H1 (cell line): ENCODE measurements at regions not wholly inside any gene's neighbourhood (a gene's known extent, or its start where the extent isn't known, plus 50 kb on each side); places are given as distances from the start of the nearest gene placed in this dataset.

Experiments
- CTCF ChIA-PET: fragments of 300-600 bp; sonication (Branson Sonifier 250); formaldehyde crosslinking; loops from one replicate; lab custom pipeline; 2021; ENCODE audit not compliant: partially characterized antibody; lab: Charles Lee
- POLR2A ChIA-PET: fragments of 300-600 bp; sonication (Branson Sonifier 250); formaldehyde crosslinking; loops from one replicate; lab custom pipeline; 2021; ENCODE audit warnings: inconsistent platforms; ENCODE audit not compliant: partially characterized antibody; lab: Charles Lee
- DNase-seq, 2 experiments: peaks; one replicate each; pipeline versions ENCODE4 v3.0.0 to v3.0.0-alpha.2; 2010 to 2022; ENCODE audit warnings: low spot score in 2 of 2, low read depth in 1 of 2, mixed read lengths in 1 of 2
- FAIRE-seq: peaks from 2 replicates; lab custom pipeline; 2011; peaks lifted over from hg19 to GRCh38; lab: Jason Lieb, UNC
- H2AFZ ChIP-seq: 2 replicates; pipeline ENCODE4 v1.8.1; 2012; ENCODE audit warnings: low read length, inconsistent platforms
- H2AK5ac ChIP-seq: 2 replicates; pipeline ENCODE4 v1.6.1; 2013; ENCODE audit warnings: low read depth, low read length
- H2BK120ac ChIP-seq: replicated peaks from 2 replicates; pipeline ENCODE3; 2013; ENCODE audit warnings: low read depth, low read length, inconsistent platforms
- H2BK12ac ChIP-seq: 2 replicates; pipeline ENCODE4 v1.6.1; 2013; ENCODE audit warnings: low read depth, low read length
- H2BK15ac ChIP-seq: 2 replicates; pipeline ENCODE4 v1.6.1; 2013; ENCODE audit warnings: low read length
- H2BK20ac ChIP-seq: 2 replicates; pipeline ENCODE4 v1.6.1; 2013; ENCODE audit warnings: low read length
- H2BK5ac ChIP-seq: 2 replicates; pipeline ENCODE4 v1.6.1; 2013; ENCODE audit warnings: low read depth, low read length
- H3K14ac ChIP-seq: 2 replicates; pipeline ENCODE4 v1.6.1; 2013; ENCODE audit warnings: inconsistent platforms; ENCODE audit not compliant: insufficient read length
- H3K18ac ChIP-seq: 2 replicates; pipeline ENCODE4 v1.6.1; 2013; ENCODE audit warnings: low read length; ENCODE audit errors: extremely low read depth
- H3K23ac ChIP-seq: 2 replicates; pipeline ENCODE4 v1.6.1; 2013; ENCODE audit warnings: inconsistent platforms; ENCODE audit not compliant: insufficient read length
- H3K23me2 ChIP-seq: 2 replicates; pipeline ENCODE4 v1.6.1; 2013; ENCODE audit warnings: low read depth, low read length
- H3K27ac ChIP-seq: 2 replicates; pipeline ENCODE4 v1.6.1; 2011; ENCODE audit warnings: low read depth, low read length, inconsistent platforms
- H3K27me3 ChIP-seq, 4 experiments: replicated peaks in 1 of 4; 1 replicate in 1 of 4; 2 replicates in 3 of 4; pipeline versions ENCODE4 v1.6.1 to v1.8.1; 2011 to 2013; ENCODE audit warnings: low read length in 3 of 4, mild to moderate bottlenecking in 3 of 4, inconsistent platforms in 2 of 4, mixed read lengths in 2 of 4, moderate library complexity in 1 of 4; ENCODE audit not compliant: control insufficient read depth in 3 of 4, insufficient read depth in 3 of 4; ENCODE audit errors: extremely low read depth in 1 of 4
- H3K36me3 ChIP-seq, 4 experiments: 2 replicates each; pipeline versions ENCODE4 v1.6.1 to v1.8.1; 2011 to 2013; ENCODE audit warnings: mild to moderate bottlenecking in 4 of 4, low read length in 3 of 4, moderate library complexity in 2 of 4, control low read depth in 1 of 4, inconsistent platforms in 1 of 4; ENCODE audit not compliant: insufficient read depth in 4 of 4, control insufficient read depth in 2 of 4
- H3K4ac ChIP-seq: replicated peaks from 2 replicates; pipeline ENCODE3; 2013; ENCODE audit warnings: low read length, low read depth, mixed read lengths, inconsistent platforms; ENCODE audit not compliant: insufficient read length
- H3K4me1 ChIP-seq, 4 experiments: replicated peaks in 1 of 4; 1 replicate in 1 of 4; 2 replicates in 3 of 4; pipeline versions ENCODE4 v1.6.1 to v1.8.1; 2011 to 2013; ENCODE audit warnings: low read length in 3 of 4, inconsistent platforms in 2 of 4, mixed read lengths in 1 of 4; ENCODE audit not compliant: insufficient read depth in 4 of 4, control insufficient read depth in 3 of 4
- H3K4me2 ChIP-seq, 2 experiments: 2 replicates each; pipeline versions ENCODE4 v1.6.1 to v1.8.1; 2011 to 2013; ENCODE audit warnings: low read depth in 2 of 2, low read length in 2 of 2, control low read depth in 1 of 2, inconsistent platforms in 1 of 2, mild to moderate bottlenecking in 1 of 2; ENCODE audit not compliant: insufficient read depth in 1 of 2
- H3K4me3 ChIP-seq, 4 experiments: fragments of 200-600, 300-600 bp in 1 of 4; sonication (generic), shearing (Covaris generic), sonication (Bioruptor Twin) in 1 of 4; 2 replicates each; pipeline versions ENCODE4 v1.5.1 to v1.8.1; 2011 to 2016; ENCODE audit warnings: low read length in 4 of 4, low read depth in 3 of 4, control low read depth in 2 of 4, inconsistent platforms in 2 of 4, mild to moderate bottlenecking in 2 of 4, mixed read lengths in 1 of 4, moderate library complexity in 1 of 4; ENCODE audit not compliant: insufficient read depth in 2 of 4; ENCODE audit errors: extremely low read depth in 1 of 4
- H3K56ac ChIP-seq: replicated peaks from 2 replicates; pipeline ENCODE3; 2013; ENCODE audit warnings: low read depth, mild to moderate bottlenecking, mixed read lengths, low read length, inconsistent platforms; ENCODE audit not compliant: insufficient read length
- H3K79me1 ChIP-seq: 2 replicates; pipeline ENCODE4 v1.6.1; 2013; ENCODE audit warnings: low read depth, low read length, control low read depth
- H3K79me2 ChIP-seq, 2 experiments: 2 replicates each; pipeline versions ENCODE4 v1.6.1 to v1.8.1; 2012 to 2013; ENCODE audit warnings: low read length in 2 of 2, mild to moderate bottlenecking in 2 of 2, inconsistent platforms in 1 of 2; ENCODE audit not compliant: insufficient read depth in 2 of 2, control insufficient read depth in 1 of 2
- H3K9ac ChIP-seq, 4 experiments: replicated peaks in 1 of 4; 1 replicate in 1 of 4; 2 replicates in 3 of 4; pipeline versions ENCODE4 v1.6.1 to v1.8.1; 2011 to 2013; ENCODE audit warnings: low read depth in 3 of 4, low read length in 3 of 4, control low read depth in 2 of 4, mild to moderate bottlenecking in 2 of 4, moderate library complexity in 2 of 4, inconsistent platforms in 1 of 4; ENCODE audit errors: extremely low read depth in 1 of 4
- H3K9me3 ChIP-seq, 2 experiments: 2 replicates each; pipeline versions ENCODE4 v1.6.1 to v1.8.1; 2012 to 2013; ENCODE audit warnings: mild to moderate bottlenecking in 2 of 2, moderate library complexity in 2 of 2, control low read depth in 1 of 2, inconsistent platforms in 1 of 2, low read depth in 1 of 2, low read length in 1 of 2, mixed read lengths in 1 of 2; ENCODE audit not compliant: insufficient read depth in 2 of 2
- H4K20me1 ChIP-seq, 2 experiments: replicated peaks in 1 of 2; 2 replicates each; pipeline versions ENCODE3 to v1.8.1; 2011 to 2013; ENCODE audit warnings: inconsistent platforms in 2 of 2, low read length in 2 of 2, mild to moderate bottlenecking in 1 of 2; ENCODE audit not compliant: insufficient read depth in 2 of 2, control insufficient read depth in 1 of 2
- H4K5ac ChIP-seq: 2 replicates; pipeline ENCODE4 v1.6.1; 2013; ENCODE audit warnings: low read length, low read depth, mixed read lengths, inconsistent platforms; ENCODE audit not compliant: insufficient read length
- H4K8ac ChIP-seq: 2 replicates; pipeline ENCODE4 v1.8.0; 2013; ENCODE audit warnings: mild to moderate bottlenecking, moderate library complexity, low read length, inconsistent platforms; ENCODE audit not compliant: insufficient read depth; ENCODE audit errors: extremely low read depth
- H4K91ac ChIP-seq: replicated peaks from 2 replicates; pipeline ENCODE3; 2013; ENCODE audit warnings: low read length, mixed read lengths, inconsistent platforms; ENCODE audit not compliant: insufficient read length
- EGR1 ChIP-seq: IDR thresholded peaks from 2 replicates; pipeline ENCODE4 v1.6.1; 2011; ENCODE audit warnings: low read depth, low read length, borderline replicate concordance
- GABPA ChIP-seq: IDR thresholded peaks from 2 replicates; pipeline ENCODE4 v1.6.1; 2011; ENCODE audit warnings: mild to moderate bottlenecking, low read length, moderate library complexity, borderline replicate concordance; ENCODE audit not compliant: insufficient read depth
- RAD21 ChIP-seq, 2 experiments: IDR thresholded peaks in 1 of 2; conservative IDR thresholded peaks in 1 of 2; 2 replicates each; pipeline ENCODE4 v1.6.1; 2011; ENCODE audit warnings: low read depth in 2 of 2, low read length in 2 of 2, improper control_type of control experiment in 1 of 2, inconsistent platforms in 1 of 2, mild to moderate bottlenecking in 1 of 2, moderate library complexity in 1 of 2
- TCF12 ChIP-seq: IDR thresholded peaks from 2 replicates; pipeline ENCODE4 v1.6.1; 2011; ENCODE audit warnings: low read depth, mild to moderate bottlenecking, low read length
- WGBS, 2 experiments: shearing (Covaris generic) in 1 of 2; methylation state at CpG; one replicate each; pipeline versions ENCODE4 v1.1.6 to v1.1.7; 2013 to 2015; ENCODE audit warnings: low lambda C conversion rate in 2 of 2, mixed read lengths in 2 of 2, inconsistent platforms in 1 of 2, low coverage in 1 of 2, missing lambda C conversion rate in 1 of 2; ENCODE audit not compliant: insufficient replicate concordance in 2 of 2, insufficient coverage in 1 of 2, insufficient read length in 1 of 2; ENCODE audit errors: extremely low coverage in 1 of 2, missing lambda C conversion rate in 1 of 2; 5-methylcytosine and 5-hydroxymethylcytosine counted together
- TF ChIP-seq, protein P1 (sequence below), 3 experiments: IDR thresholded peaks; 1 replicate in 2 of 3; 2 replicates in 1 of 3; pipeline versions ENCODE4 v1.5.1 to v1.6.1; 2011; ENCODE audit warnings: low read length in 3 of 3, mild to moderate bottlenecking in 3 of 3, inconsistent platforms in 2 of 3, low read depth in 1 of 3, moderate library complexity in 1 of 3; ENCODE audit not compliant: insufficient read depth in 1 of 3; ENCODE audit errors: control extremely low read depth in 1 of 3

DNA sequence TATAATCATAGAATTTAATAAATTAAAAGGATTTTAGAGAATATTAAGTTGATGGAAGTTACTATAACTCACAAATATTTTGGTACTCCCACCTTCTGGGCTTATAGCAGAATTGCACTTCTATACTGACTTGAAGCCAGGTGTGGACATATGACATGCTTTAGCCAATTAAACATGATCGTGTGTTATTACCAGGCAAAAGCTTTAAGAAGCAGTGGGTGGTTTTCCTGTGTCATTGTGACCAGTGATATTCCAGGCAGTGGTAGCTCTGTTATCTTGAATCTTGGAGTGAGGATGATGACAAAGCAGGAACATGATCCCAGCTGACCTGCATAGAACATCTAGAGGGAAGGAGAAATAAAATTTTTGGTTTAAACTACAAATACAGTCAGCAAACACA is 370.9 kb upstream of the ZEB2 start:
- H2BK5ac ChIP-seq = no peak overlapping the region

More for the DNA sequence above, 370.9 kb upstream of the ZEB2 start:
- H2BK120ac ChIP-seq = no peak overlapping the region
- H3K56ac ChIP-seq = no peak overlapping the region
- no peaks in the 10 kb centered on the region for H3K79me2 ChIP-seq
- no peak overlapping the region for H4K91ac ChIP-seq
- no peak overlapping the region for H4K5ac ChIP-seq
- no peak overlapping the region for H3K23ac ChIP-seq
- no peak overlapping the region for H3K4ac ChIP-seq
- TF ChIP-seq TCF12 = no peak
- no peak for TF ChIP-seq GABPA
- peak in 1 of 2 experiments; percentile 24; a peak in 2 of 4 replicates for TF ChIP-seq RAD21 (IDR thresholded peaks at IDR 0.05 in 1 of 2, conservative IDR thresholded peaks at IDR 0.05 in 1 of 2; ENCODE audit: low read depth in 2 of 2, low read length in 2 of 2)
- TF ChIP-seq, protein P1, sequence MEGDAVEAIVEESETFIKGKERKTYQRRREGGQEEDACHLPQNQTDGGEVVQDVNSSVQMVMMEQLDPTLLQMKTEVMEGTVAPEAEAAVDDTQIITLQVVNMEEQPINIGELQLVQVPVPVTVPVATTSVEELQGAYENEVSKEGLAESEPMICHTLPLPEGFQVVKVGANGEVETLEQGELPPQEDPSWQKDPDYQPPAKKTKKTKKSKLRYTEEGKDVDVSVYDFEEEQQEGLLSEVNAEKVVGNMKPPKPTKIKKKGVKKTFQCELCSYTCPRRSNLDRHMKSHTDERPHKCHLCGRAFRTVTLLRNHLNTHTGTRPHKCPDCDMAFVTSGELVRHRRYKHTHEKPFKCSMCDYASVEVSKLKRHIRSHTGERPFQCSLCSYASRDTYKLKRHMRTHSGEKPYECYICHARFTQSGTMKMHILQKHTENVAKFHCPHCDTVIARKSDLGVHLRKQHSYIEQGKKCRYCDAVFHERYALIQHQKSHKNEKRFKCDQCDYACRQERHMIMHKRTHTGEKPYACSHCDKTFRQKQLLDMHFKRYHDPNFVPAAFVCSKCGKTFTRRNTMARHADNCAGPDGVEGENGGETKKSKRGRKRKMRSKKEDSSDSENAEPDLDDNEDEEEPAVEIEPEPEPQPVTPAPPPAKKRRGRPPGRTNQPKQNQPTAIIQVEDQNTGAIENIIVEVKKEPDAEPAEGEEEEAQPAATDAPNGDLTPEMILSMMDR (IDR thresholded peaks at IDR 0.05; ENCODE audit: control extremely low read depth in 1 of 3, insufficient read depth in 1 of 3, low read depth in 1 of 3, low read length in 3 of 3) = peak in 1 of 3 experiments; percentile 10; a peak in 1 of 4 replicates
- no peak for TF ChIP-seq EGR1
- H3K9ac ChIP-seq = no peak overlapping the region
- H4K20me1 ChIP-seq = no peaks in the 10 kb centered on the region
- no peak overlapping the region for H2BK12ac ChIP-seq
- DNase-seq = no peak
- H3K4me2 ChIP-seq = no peak overlapping the region
- peak overlapping the region; percentile 65; the same call in 1 of the 2 replicates for H2AFZ ChIP-seq
- H3K79me1 ChIP-seq = no peaks in the 10 kb centered on the region
- no peak overlapping the region for H4K8ac ChIP-seq
- CTCF ChIA-PET = no interaction called here
- POLR2A ChIA-PET = interaction anchor here (0.5 kb wide), 1 partner anchor 189 kb away, joined by 5 read pairs; no protein-coding TSS in a partner anchor
- H3K36me3 ChIP-seq = no peaks in the 10 kb centered on the region
- no peaks in the 10 kb centered on the region for H3K9me3 ChIP-seq
- H2AK5ac ChIP-seq = no peak overlapping the region
- no peak overlapping the region for H3K14ac ChIP-seq
- H2BK20ac ChIP-seq = no peak overlapping the region
- H2BK15ac ChIP-seq = no peak overlapping the region
- H3K23me2 ChIP-seq = no peaks in the 10 kb centered on the region
- WGBS, 2 experiments = 100% methylated on average over 1 of the region's 1 CpG; no CpG with 5 or more reads in 1 of the 2 experiments
- peaks cover 0 to 2% (median under 1%) of the 10 kb centered on the region in 4 experiments; a peak in 2 of 7 replicates for H3K4me1 ChIP-seq
- H3K27ac ChIP-seq = no peak overlapping the region
- FAIRE-seq = no peak
- no peak overlapping the region for H3K18ac ChIP-seq
- H3K27me3 ChIP-seq = no peaks in the 10 kb centered on the region
- H3K4me3 ChIP-seq = no peak overlapping the region
